Stomach (tissue), 8 donors: ENCODE measurements at regions not wholly inside any gene's neighbourhood (a gene's known extent, or its start where the extent isn't known, plus 50 kb on each side); places are given as distances from the start of the nearest gene placed in this dataset.

Experiments
- DNase-seq, 2 donors: peaks; one replicate each; pipeline versions ENCODE4 v3.0.0 to v3.0.0-alpha.2; 2013 to 2019
- H3K27ac ChIP-seq, 5 donors: fragments of 200-600 bp in 4 of 5; sonication (generic) in 4 of 5; one replicate each; pipeline ENCODE4 v1.5.1; 2013 to 2019; ENCODE audit warnings: mild to moderate bottlenecking in 1 of 5, moderate library complexity in 1 of 5
- H3K27me3 ChIP-seq, 3 donors: fragments of 200-600 bp; sonication (generic); one replicate each; pipeline ENCODE4 v1.5.1; 2017 to 2019; ENCODE audit warnings: mixed run types in 1 of 3
- H3K36me3 ChIP-seq, 4 donors: fragments of 200-600 bp; sonication (generic); 1 replicate in 3 of 4; 2 replicates in 1 of 4; pipeline ENCODE4 v1.5.1; 2016 to 2019
- H3K4me1 ChIP-seq, 4 donors: fragments of 200-600 bp; sonication (generic); one replicate each; pipeline ENCODE4 v1.5.1; 2016 to 2019
- H3K4me3 ChIP-seq, 4 donors: fragments of 200-600 bp; sonication (generic) in 3 of 4; one replicate each; pipeline ENCODE4 v1.5.1; 2016 to 2019; ENCODE audit warnings: mild to moderate bottlenecking in 1 of 4
- H3K9me3 ChIP-seq, 4 donors: fragments of 200-600 bp; sonication (generic); one replicate each; pipeline ENCODE4 v1.5.1; 2016 to 2019
- CTCF ChIP-seq, 7 experiments: fragments of 450-650 bp in 4 of 7; fragments of 200-600 bp in 3 of 7; sonication (generic) in 3 of 7; IDR thresholded peaks; one replicate each; pipeline ENCODE4 v1.5.1; 2016 to 2019; ENCODE audit warnings: antibody characterized with exemption in 7 of 7, control low read depth in 2 of 7, mild to moderate bottlenecking in 1 of 7
- EP300 ChIP-seq: sonication (generic); formaldehyde crosslinking; IDR thresholded peaks from one replicate; pipeline ENCODE4 v1.6.1; 2017; ENCODE audit warnings: antibody characterized with exemption
- POLR2A ChIP-seq, 4 donors: fragments of 450-650 bp; IDR thresholded peaks; one replicate each; pipeline ENCODE4 v1.6.1; 2016; ENCODE audit warnings: antibody characterized with exemption in 4 of 4, control low read depth in 2 of 4, mild to moderate bottlenecking in 1 of 4, moderate library complexity in 1 of 4
- POLR2AphosphoS5 ChIP-seq, 3 donors: sonication (generic); formaldehyde crosslinking; IDR thresholded peaks; one replicate each; pipeline ENCODE4 v1.6.1; 2016; ENCODE audit warnings: antibody characterized with exemption in 3 of 3
- WGBS, 5 donors: extraction: QIAGEN DNeasy Blood & Tissue Kit in 3 of 5; methylation state at CpG; one replicate each; pipeline versions ENCODE4 v1.1.5 to v1.1.7; 2013 to 2018; 5-methylcytosine and 5-hydroxymethylcytosine counted together
- intact Hi-C: fragments of 100-400 bp; cut with DNase I; formaldehyde crosslinking; loops from one replicate; pipeline ENCODE4 v1.15.1; 2023; ENCODE audit warnings: low total_unique reads
- donor health status: healthy with polysubstance abuse.
- donor health status: Bipolar disorder and iron deficiency.
- donor health status: healthy.

DNA sequence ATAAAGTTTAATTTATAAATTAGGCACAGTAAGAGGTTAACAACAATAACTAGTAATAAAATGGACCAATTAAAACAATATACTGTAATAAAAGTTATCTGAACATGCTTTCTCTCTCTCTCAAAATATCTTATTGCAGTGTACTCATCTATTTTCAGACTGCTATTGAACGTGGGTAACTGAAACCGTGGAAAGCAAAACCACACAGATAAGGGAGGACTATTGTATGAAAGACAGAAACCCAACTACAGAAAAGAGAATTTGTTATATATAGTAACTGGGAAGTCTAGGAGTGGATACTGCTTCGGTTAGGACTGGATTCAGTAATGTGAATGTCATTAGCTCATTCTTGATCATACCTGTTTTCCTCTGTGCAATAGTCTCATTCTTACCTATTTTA lies 119.3 kb upstream of the DAZL start:
- no peak for TF ChIP-seq POLR2AphosphoS5 (IDR thresholded peaks at IDR 0.05)
- TF ChIP-seq EP300 = no peak
- TF ChIP-seq CTCF (IDR thresholded peaks at IDR 0.05) = no peak
- no peak for TF ChIP-seq POLR2A (IDR thresholded peaks at IDR 0.05)
- intact Hi-C loops = no loop called here
- Histone ChIP-seq H3K9me3 (peaks cover 0 to 10% (median 5%) of the 10 kb centered on the region in 4 donors), H3K4me3 (no peak overlapping the region), H3K4me1 (no peaks in the 10 kb centered on the region), H3K27me3 (no peaks in the 10 kb centered on the region), H3K36me3 (no peaks in the 10 kb centered on the region), H3K27ac (no peak overlapping the region)
- DNase-seq = no peak
- WGBS, 5 donors = 39 to 51% (median 45%) methylated on average over 3 of the region's 3 CpGs

GRCh38 chr3:16725972-16726371 lies 120.7 kb upstream of the DAZL start:
- Histone ChIP-seq H3K27me3 (no peaks in the 10 kb centered on the region), H3K4me1 (no peaks in the 10 kb centered on the region), H3K36me3 (no peaks in the 10 kb centered on the region), H3K27ac (no peak overlapping the region), H3K9me3 (peaks cover 0 to 10% (median 5%) of the 10 kb centered on the region in 4 donors), H3K4me3 (no peak overlapping the region)
- TF ChIP-seq POLR2A (IDR thresholded peaks at IDR 0.05) = no peak
- TF ChIP-seq EP300 = no peak
- TF ChIP-seq CTCF (IDR thresholded peaks at IDR 0.05) = no peak
- no peak for TF ChIP-seq POLR2AphosphoS5 (IDR thresholded peaks at IDR 0.05)
- DNase-seq = no peak
- intact Hi-C loops = no loop called here
- WGBS, 5 donors = 0 to 55% (median 0%) methylated on average over 1 of the region's 1 CpG

DNA sequence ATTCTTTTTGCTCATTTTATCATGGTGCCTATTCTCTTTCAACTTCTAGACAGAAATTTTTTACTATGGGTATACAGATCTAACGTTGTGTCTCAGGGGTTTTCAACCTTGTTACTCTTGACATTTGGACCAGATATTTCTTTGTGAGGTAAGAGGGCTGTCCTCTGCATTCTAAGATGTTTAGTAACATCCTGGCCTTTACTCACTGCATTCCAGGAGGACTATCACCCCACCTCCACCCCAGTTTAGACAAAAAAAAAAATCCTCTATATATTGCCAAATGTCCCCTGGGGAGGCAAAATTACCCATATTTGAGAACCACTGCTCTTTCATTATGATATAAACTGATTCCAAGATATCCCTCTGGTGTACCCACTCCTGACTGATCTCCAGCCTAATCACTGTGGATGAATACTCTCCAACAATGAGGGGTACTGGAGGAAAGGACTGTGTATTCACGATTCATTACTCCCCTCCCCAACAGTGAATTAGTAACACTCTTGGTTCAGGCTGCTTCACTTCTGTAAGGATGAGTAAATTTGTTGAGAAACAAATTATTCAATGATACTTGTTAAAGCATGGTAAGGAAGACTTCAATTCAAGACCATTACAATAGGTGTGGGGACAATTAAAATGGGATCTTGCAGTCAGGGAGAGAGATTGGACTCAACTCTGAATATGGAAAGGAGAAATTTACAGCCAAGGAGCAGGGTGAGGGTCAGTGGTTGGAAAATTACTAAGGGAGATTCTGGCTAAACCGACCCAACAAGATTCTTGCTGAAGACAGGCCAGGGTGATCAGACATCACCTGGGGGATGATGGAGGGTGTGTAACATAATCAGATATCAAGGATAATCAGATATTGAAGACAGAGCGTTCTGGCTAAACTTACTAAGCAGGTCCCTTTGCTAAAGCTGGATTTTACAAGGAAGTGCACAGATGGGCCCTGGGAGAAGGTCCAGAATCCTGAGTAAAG lies 123.8 kb upstream of the DAZL start:
- Histone ChIP-seq H3K4me1 (no peaks in the 10 kb centered on the region), H3K9me3 (peaks cover 0 to 23% (median 18%) of the 10 kb centered on the region in 4 donors), H3K4me3 (no peak overlapping the region), H3K27ac (no peak overlapping the region), H3K27me3 (no peaks in the 10 kb centered on the region), H3K36me3 (no peaks in the 10 kb centered on the region)
- no peak for DNase-seq
- 69 to 77% (median 70%) methylated on average over 4 of the region's 4 CpGs for WGBS, 5 donors
- no peak for TF ChIP-seq POLR2A (IDR thresholded peaks at IDR 0.05)
- no peak for TF ChIP-seq CTCF (IDR thresholded peaks at IDR 0.05)
- TF ChIP-seq EP300 = no peak
- no peak for TF ChIP-seq POLR2AphosphoS5 (IDR thresholded peaks at IDR 0.05)
- intact Hi-C loops = no loop called here

- H3K4me3 ChIP-seq = no peak overlapping the region
Observed at GRCh38 chr3:16738451-16738850, 133.2 kb upstream of the DAZL start.

More at GRCh38 chr3:16738451-16738850, 133.2 kb upstream of the DAZL start:
- TF ChIP-seq EP300 = no peak
- TF ChIP-seq POLR2A (IDR thresholded peaks at IDR 0.05) = no peak
- no peak for TF ChIP-seq CTCF (IDR thresholded peaks at IDR 0.05)
- TF ChIP-seq POLR2AphosphoS5 (IDR thresholded peaks at IDR 0.05) = no peak
- no peaks in the 10 kb centered on the region for H3K27me3 ChIP-seq
- 89 to 98% (median 96%) methylated on average over 1 of the region's 1 CpG for WGBS, 5 donors
- no peak overlapping the region for H3K27ac ChIP-seq
- H3K4me1 ChIP-seq = no peaks in the 10 kb centered on the region
- peaks cover 0 to 8% (median 3%) of the 10 kb centered on the region in 4 donors for H3K9me3 ChIP-seq
- intact Hi-C loops = no loop called here
- DNase-seq = no peak
- no peaks in the 10 kb centered on the region for H3K36me3 ChIP-seq
